ENCODE measurements at regions not wholly inside any gene's neighbourhood (a gene's known extent, or its start where the extent isn't known, plus 50 kb on each side); places are given as distances from the start of the nearest gene placed in this dataset.

- TF ChIP-seq CTCF (IDR thresholded peaks at IDR 0.05) (no peak), POLR2A (IDR thresholded peaks at IDR 0.05) (no peak), POLR2AphosphoS5 (IDR thresholded peaks at IDR 0.05; ENCODE audit: insufficient read depth in 1 of 2, low read depth in 1 of 2) (no peak)
These were observed 373.1 kb upstream of the NETO1 start for GRCh38 chr18:73240899-73241298.

Measured in vagina (tissue), 2 donors.